Keratinocyte (primary cell): ENCODE measurements at regions not wholly inside any gene's neighbourhood (a gene's known extent, or its start where the extent isn't known, plus 50 kb on each side); places are given as distances from the start of the nearest gene placed in this dataset.

Experiments used
- DNase-seq: peaks from one replicate; pipeline ENCODE4 v3.0.0-alpha.2; 2011; ENCODE audit warnings: low read depth, missing footprints, low spot score
- FAIRE-seq: peaks from 2 replicates; lab custom pipeline; 2011; peaks lifted over from hg19 to GRCh38; lab: Jason Lieb, UNC
- H2AFZ ChIP-seq: 2 replicates; pipeline ENCODE4 v1.6.0; 2012; ENCODE audit warnings: low read length, control low read depth, inconsistent platforms; ENCODE audit not compliant: control insufficient read depth
- H3K27ac ChIP-seq: 2 replicates; pipeline ENCODE4 v1.5.1; 2011; ENCODE audit warnings: low read length; ENCODE audit not compliant: control insufficient read depth, insufficient read depth
- H3K27me3 ChIP-seq: 3 replicates; pipeline ENCODE4 v1.6.0; 2011; ENCODE audit warnings: low read length; ENCODE audit not compliant: control insufficient read depth, insufficient read depth; ENCODE audit errors: extremely low read depth
- H3K36me3 ChIP-seq, 2 experiments: 2 replicates in 1 of 2; 3 replicates in 1 of 2; pipeline ENCODE4 v1.5.1; 2011; ENCODE audit warnings: low read length in 2 of 2, mild to moderate bottlenecking in 1 of 2; ENCODE audit not compliant: control insufficient read depth in 2 of 2, insufficient read depth in 2 of 2; ENCODE audit errors: extremely low read depth in 1 of 2
- H3K4me1 ChIP-seq: 3 replicates; pipeline ENCODE4 v1.5.1; 2011; ENCODE audit warnings: low read length; ENCODE audit not compliant: control insufficient read depth, insufficient read depth; ENCODE audit errors: extremely low read depth
- H3K4me2 ChIP-seq: 3 replicates; pipeline ENCODE4 v1.6.0; 2011; ENCODE audit warnings: low read depth, low read length; ENCODE audit not compliant: control insufficient read depth, insufficient read depth; ENCODE audit errors: extremely low read depth
- H3K4me3 ChIP-seq, 3 experiments: fragments of 200-600 bp in 1 of 3; sonication (generic) in 1 of 3; 2 replicates in 2 of 3; 3 replicates in 1 of 3; pipeline ENCODE4 v1.5.1; 2011 to 2016; ENCODE audit warnings: low read length in 3 of 3, mild to moderate bottlenecking in 3 of 3, control low read depth in 2 of 3, inconsistent platforms in 1 of 3, low read depth in 1 of 3, mixed read lengths in 1 of 3, mixed run types in 1 of 3, moderate library complexity in 1 of 3; ENCODE audit not compliant: control insufficient read depth in 2 of 3, insufficient read depth in 2 of 3; ENCODE audit errors: extremely low read depth in 1 of 3
- H3K79me2 ChIP-seq: 2 replicates; pipeline ENCODE4 v1.6.0; 2012; ENCODE audit warnings: low read length; ENCODE audit not compliant: control insufficient read depth, insufficient read depth
- H3K9ac ChIP-seq: 3 replicates; pipeline ENCODE4 v1.6.0; 2011; ENCODE audit warnings: low read length; ENCODE audit not compliant: control insufficient read depth, insufficient read depth; ENCODE audit errors: extremely low read depth
- H3K9me1 ChIP-seq: 3 replicates; pipeline ENCODE4 v1.6.0; 2011; ENCODE audit warnings: low read length; ENCODE audit not compliant: control insufficient read depth, insufficient read depth; ENCODE audit errors: extremely low read depth
- H3K9me3 ChIP-seq: 2 replicates; pipeline ENCODE4 v1.5.1; 2012; ENCODE audit warnings: low read depth, low read length; ENCODE audit not compliant: control insufficient read depth
- H4K20me1 ChIP-seq: 3 replicates; pipeline ENCODE4 v1.6.0; 2011; ENCODE audit warnings: low read length; ENCODE audit not compliant: control insufficient read depth, insufficient read depth; ENCODE audit errors: extremely low read depth
- EZH2 ChIP-seq: IDR thresholded peaks from one replicate; pipeline ENCODE4 v1.6.1; 2012; ENCODE audit warnings: inconsistent platforms, mild to moderate bottlenecking, low read length, moderate library complexity
- dilution Hi-C: fragments of 300-500 bp; cut with MboI; formaldehyde crosslinking; loops from one replicate; pipeline ENCODE4 v1.7.0; 2020; ENCODE audit warnings: low sequenced_read_pairs; ENCODE audit not compliant: extremely low pct_ligation_motif_present
- TF ChIP-seq, protein P1 (sequence below), 3 experiments: IDR thresholded peaks in 1 of 3; conservative IDR thresholded peaks in 1 of 3; optimal IDR thresholded peaks in 1 of 3; 2 replicates in 2 of 3; 3 replicates in 1 of 3; pipeline versions ENCODE3 to v1.5.1; 2011; ENCODE audit warnings: low read length in 3 of 3, mild to moderate bottlenecking in 3 of 3, moderate library complexity in 2 of 3, control low read depth in 1 of 3, inconsistent platforms in 1 of 3; ENCODE audit not compliant: insufficient read depth in 2 of 3; ENCODE audit errors: extremely low read depth in 1 of 3

DNA sequence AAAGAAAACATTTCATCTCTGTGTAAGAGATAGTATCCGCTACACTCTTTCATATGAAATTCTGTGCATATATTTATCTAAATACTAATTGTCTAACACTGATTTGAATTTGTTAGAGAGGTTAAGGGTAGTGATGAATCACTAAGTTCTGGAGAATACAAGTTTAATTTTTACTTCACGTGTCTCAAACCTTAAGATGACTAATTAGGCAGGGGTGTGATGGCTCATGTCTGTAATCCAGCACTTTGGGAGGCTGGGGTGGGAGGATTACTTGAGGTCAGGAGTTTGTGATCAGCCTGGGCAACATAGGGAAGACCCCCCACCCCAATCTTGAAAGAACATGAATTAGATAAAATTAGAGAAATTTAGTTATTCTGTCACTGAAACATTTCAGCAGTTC lies 2241.9 kb downstream of the PCDH7 start:
- Histone ChIP-seq H3K27me3 (no peaks in the 10 kb centered on the region), H3K79me2 (no peaks in the 10 kb centered on the region), H3K36me3 (no peaks in the 10 kb centered on the region), H2AFZ (no peak overlapping the region), H3K9ac (no peak overlapping the region), H3K4me3 (no peak overlapping the region), H3K9me1 (no peaks in the 10 kb centered on the region), H3K4me2 (no peak overlapping the region), H3K27ac (no peak overlapping the region), H3K4me1 (no peaks in the 10 kb centered on the region), H3K9me3 (no peaks in the 10 kb centered on the region), H4K20me1 (no peaks in the 10 kb centered on the region)
- FAIRE-seq: no peak
- DNase-seq: no peak
- TF ChIP-seq EZH2: no peak
- TF ChIP-seq, protein P1, sequence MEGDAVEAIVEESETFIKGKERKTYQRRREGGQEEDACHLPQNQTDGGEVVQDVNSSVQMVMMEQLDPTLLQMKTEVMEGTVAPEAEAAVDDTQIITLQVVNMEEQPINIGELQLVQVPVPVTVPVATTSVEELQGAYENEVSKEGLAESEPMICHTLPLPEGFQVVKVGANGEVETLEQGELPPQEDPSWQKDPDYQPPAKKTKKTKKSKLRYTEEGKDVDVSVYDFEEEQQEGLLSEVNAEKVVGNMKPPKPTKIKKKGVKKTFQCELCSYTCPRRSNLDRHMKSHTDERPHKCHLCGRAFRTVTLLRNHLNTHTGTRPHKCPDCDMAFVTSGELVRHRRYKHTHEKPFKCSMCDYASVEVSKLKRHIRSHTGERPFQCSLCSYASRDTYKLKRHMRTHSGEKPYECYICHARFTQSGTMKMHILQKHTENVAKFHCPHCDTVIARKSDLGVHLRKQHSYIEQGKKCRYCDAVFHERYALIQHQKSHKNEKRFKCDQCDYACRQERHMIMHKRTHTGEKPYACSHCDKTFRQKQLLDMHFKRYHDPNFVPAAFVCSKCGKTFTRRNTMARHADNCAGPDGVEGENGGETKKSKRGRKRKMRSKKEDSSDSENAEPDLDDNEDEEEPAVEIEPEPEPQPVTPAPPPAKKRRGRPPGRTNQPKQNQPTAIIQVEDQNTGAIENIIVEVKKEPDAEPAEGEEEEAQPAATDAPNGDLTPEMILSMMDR (optimal IDR thresholded peaks at IDR 0.05 in 1 of 3, IDR thresholded peaks at IDR 0.05 in 1 of 3, conservative IDR thresholded peaks at IDR 0.05 in 1 of 3; ENCODE audit: extremely low read depth in 1 of 3, insufficient read depth in 2 of 3, low read length in 3 of 3): no peak
- dilution Hi-C loops: no loop called here

DNA sequence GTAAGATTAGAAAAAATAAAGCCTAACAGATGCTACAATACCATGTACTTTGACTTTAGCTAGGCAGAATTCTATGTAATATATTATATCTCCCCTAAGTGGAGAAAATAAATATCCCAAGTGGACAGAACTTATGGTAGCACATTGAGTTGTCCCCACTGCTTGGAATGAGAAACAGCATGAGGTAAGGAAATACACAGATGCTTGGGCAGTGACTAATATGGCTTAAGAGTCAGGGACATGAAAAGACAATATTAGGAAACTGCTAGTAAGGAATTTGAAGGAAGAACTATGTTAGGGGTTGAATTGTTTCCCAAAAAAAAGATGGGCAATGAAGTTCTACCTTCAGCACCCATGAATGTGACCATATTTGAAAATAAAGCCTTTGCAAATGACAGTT lies 2265.1 kb downstream of the PCDH7 start:
- Histone ChIP-seq H3K4me1 (no peaks in the 10 kb centered on the region), H3K9ac (no peak overlapping the region), H3K4me2 (no peak overlapping the region), H4K20me1 (no peaks in the 10 kb centered on the region), H2AFZ (no peak overlapping the region), H3K27ac (no peak overlapping the region), H3K4me3 (no peak overlapping the region), H3K9me1 (no peaks in the 10 kb centered on the region), H3K9me3 (no peaks in the 10 kb centered on the region), H3K79me2 (no peaks in the 10 kb centered on the region), H3K36me3 (no peaks in the 10 kb centered on the region), H3K27me3 (no peaks in the 10 kb centered on the region)
- dilution Hi-C loops: no loop called here
- TF ChIP-seq, protein P1 (optimal IDR thresholded peaks at IDR 0.05 in 1 of 3, IDR thresholded peaks at IDR 0.05 in 1 of 3, conservative IDR thresholded peaks at IDR 0.05 in 1 of 3; ENCODE audit: extremely low read depth in 1 of 3, insufficient read depth in 2 of 3, low read length in 3 of 3): no peak
- TF ChIP-seq EZH2: no peak
- DNase-seq: no peak
- no peak for FAIRE-seq
